GM08714 (cell line): ENCODE measurements at regions not wholly inside any gene's neighbourhood (a gene's known extent, or its start where the extent isn't known, plus 50 kb on each side); places are given as distances from the start of the nearest gene placed in this dataset.

ENCODE experiments used
- H3K4me3 ChIP-seq: fragments of 200-500 bp; sonication (Bioruptor generic); 2 replicates; pipeline ENCODE4 v1.5.1; 2014; ENCODE audit warnings: mild to moderate bottlenecking, low read length, inconsistent platforms
- ZNF274 ChIP-seq: IDR thresholded peaks from 2 replicates; pipeline ENCODE4 v1.6.1; 2012; ENCODE audit warnings: mild to moderate bottlenecking, low read depth, low read length

DNA sequence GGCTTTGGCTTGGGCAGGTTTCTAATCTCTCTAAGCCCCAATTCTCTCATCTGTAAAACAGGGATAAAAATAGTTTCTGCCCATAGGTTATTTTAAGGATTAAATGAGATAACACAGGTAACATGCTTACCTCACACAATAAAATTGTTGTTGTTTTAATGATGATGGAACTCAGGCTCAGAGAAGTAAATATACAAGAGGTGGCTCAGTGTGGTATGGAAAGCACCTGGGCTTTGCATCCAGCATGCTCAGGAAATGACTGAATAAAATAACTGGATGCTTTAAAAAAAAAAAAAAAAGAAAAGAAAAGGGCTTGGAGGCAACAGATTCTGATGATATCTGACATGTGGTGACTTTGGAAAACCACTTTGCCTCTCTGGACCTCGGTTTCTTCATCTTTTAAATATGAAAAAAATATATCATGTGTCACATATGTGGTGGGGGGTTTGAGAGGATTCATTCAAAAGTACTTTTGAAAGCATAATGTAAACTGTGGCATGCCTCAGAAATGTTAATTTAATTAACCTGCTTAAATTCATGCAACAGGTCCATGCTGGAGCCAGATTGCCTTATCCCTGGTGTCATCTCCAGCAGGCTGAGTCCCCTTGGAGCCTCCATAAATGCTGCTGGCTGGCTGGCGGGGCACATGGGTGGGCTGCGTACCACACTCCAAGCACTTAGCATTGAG lies 112.8 kb upstream of the CDC42EP3 start:
- no peak for TF ChIP-seq ZNF274

DNA sequence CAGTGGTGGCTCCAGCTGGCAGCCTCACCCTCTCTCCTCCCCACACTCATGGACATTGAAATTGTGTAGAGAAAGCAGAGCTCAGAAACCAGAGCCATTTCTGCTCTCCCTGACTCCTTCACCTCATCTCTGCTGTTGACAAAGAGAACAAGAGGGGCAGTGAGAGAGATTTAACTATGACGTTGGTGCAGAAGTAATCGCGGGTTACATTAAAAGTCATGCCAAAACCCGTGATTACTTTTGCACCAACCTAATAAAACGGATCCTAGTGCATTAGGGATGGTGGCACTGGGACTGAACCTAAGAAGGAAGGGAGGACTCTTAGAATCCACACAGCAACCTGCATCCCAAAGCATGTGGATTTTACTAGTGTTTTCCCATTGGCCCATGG lies 113.3 kb upstream of the CDC42EP3 start:
- no peak for TF ChIP-seq ZNF274
- H3K4me3 ChIP-seq = no peak overlapping the region

More for the DNA sequence above, 112.8 kb upstream of the CDC42EP3 start:
- no peak overlapping the region for H3K4me3 ChIP-seq

DNA sequence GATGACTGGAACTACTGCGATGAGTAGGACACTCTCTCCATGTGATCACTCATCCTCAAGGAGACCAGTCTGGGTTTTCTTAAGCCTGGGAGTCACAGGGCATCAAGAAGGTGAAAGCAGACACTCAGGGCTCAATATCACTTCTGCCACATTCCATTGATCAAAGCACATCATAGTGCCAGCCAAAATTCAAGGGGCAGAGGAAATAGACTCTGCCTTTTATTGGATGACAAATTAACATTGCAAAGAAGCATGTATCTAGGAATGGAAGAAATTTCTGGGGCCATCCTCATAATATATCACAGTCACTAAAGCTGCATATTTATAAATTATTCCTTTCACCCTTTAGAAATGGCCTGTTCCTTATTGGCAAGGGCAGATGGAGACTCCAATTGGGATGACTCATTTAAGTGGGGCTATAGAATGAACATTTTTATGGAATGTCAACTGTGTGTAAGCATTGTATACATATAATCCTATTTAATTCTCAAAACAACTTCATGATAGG lies 114.8 kb upstream of the CDC42EP3 start:
- TF ChIP-seq ZNF274 = no peak
- H3K4me3 ChIP-seq = no peak overlapping the region

DNA sequence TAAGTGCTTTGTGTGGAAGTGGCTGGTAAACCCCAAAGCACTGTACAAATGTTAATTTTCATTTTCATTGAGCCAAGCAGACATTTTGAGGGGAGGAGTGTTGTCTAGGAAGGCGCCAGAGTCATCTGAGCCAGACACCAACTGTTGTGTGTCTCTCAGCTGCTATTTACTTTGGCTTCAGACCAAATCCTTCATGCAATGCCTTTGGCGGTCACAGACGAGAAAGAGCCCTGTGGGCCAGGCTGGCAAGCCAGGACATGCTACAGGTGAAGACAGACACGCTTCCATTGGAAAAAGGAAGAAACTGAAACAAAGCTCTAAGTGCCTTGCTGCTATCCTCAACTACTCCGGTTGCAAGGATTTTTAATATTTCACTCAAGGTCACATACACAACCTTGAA lies 115.4 kb upstream of the CDC42EP3 start:
- H3K4me3 ChIP-seq = no peak overlapping the region
- TF ChIP-seq ZNF274 = no peak

DNA sequence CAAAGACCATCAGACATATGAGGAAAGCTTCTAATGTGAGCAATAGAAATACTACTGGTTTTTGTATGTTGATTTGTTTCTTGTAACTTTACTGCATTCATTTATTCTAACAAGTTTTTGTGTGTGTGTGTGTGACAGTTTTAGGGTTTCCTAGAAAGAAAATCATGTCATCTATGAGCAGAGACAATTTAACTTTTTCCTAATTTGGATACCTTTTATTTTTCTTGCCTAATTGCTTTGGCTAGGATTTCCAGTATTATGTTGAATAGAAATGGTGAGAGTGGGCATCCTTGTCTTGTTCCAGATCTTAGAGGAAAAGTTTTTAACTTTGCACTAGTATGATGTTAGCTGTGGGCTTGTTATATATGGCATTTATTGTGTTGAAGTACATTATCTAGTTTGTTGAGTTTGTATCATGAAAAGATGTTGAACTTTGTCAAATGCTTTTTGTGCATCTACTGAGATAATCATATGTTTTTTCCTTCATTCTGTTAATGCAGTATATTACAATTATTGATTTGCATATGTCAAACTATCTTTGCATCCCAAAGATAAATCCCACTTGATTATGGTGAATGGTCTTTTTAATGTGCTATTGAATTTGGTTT lies 117.3 kb upstream of the CDC42EP3 start:
- no peak for TF ChIP-seq ZNF274

DNA sequence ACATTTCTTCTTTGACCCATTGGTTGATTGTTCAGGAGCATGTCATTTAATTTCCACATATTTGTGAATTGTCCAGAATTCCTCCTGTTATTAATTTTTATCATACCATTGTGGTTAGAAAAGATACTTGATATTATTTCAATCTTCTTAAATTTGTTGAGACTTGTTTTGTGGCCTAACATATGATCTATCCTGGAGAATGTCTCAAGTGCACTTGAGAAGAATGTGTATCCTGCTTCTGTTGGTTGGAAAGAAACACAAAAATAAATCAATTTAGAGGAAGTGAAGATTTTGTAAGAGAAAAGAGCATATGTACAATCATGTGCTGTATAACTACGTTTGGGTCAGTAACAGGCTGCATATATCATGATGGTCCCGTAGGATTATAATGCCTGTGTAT lies 118.6 kb upstream of the CDC42EP3 start:
- no peak overlapping the region for H3K4me3 ChIP-seq
- no peak for TF ChIP-seq ZNF274

More for the DNA sequence above, 117.3 kb upstream of the CDC42EP3 start:
- H3K4me3 ChIP-seq = no peak overlapping the region

DNA sequence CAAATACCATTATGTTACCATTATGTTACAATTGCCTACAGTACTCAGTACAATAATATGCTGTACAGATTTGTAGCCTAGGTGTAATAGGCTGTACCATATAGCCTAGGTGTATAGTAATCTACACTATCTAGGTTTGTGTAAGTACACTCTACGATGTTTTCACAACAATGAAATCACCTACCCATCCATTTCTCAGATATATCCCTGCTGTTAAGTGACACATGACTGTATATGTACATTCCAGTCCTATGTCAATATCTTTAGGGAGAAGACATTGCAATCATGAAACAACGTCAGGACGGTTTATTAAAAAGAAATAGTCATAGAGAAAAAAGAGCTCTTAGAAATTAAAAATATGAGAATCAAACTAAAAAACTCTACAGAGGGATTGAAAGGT lies 119.0 kb upstream of the CDC42EP3 start:
- H3K4me3 ChIP-seq = no peak overlapping the region
- TF ChIP-seq ZNF274 = no peak

DNA sequence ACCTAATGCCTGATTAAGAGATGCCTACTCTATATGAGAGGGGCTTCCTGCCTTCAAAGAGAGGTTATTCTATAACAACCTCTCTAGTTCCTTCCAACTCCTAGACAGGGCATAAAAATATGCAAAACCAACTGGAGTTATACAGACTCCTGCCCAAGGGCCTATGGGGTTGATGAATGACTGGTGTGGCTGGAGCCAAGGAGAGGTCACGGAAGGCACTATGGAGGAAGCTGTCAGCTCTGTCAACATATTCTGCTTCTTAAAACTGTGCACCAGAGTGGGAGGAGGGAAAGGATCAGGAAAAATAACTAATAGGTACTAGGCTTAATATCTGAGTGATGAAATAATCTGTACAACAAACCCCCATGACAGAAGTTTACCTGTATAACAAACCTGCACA lies 120.9 kb upstream of the CDC42EP3 start:
- no peak overlapping the region for H3K4me3 ChIP-seq
- TF ChIP-seq ZNF274 = no peak

DNA sequence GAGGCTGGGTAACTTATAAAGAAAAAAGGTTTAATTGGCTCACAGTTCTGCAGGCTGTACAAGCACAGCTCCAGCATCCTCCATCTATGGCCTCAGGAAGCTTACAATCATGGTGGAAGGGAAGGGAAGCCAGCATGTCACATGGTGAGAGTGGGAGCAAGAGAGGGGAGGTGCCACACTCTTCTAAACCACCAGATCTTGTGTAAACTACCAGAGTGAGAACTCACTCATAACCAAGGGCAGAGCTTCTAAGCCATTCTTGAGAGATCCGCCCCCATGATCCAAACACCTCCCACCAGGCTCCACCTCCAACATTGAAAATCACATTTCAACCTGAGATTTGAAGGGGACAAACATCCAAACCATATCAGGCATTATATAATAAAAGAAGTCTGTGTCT lies 121.6 kb upstream of the CDC42EP3 start:
- no peak overlapping the region for H3K4me3 ChIP-seq
- TF ChIP-seq ZNF274 = no peak

DNA sequence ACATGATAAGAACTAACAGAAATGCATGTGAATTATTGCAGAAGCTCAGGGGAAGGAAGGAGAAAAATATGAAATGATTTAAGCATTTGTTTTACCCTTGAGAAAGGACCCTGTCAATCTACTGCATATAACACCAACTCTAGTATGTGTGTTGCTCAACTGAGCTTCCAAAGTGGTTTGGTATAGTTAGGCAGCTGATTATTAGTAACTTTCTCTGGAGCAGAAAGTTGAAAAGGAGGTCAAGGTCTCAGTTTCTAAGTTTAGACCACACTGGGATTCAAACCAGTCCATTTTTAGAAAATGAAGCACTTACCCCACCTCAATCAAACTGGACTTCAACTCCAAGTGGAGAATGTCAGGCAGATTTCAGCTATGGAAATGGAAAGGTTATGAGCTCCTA lies 123.3 kb upstream of the CDC42EP3 start:
- H3K4me3 ChIP-seq = no peak overlapping the region
- no peak for TF ChIP-seq ZNF274

DNA sequence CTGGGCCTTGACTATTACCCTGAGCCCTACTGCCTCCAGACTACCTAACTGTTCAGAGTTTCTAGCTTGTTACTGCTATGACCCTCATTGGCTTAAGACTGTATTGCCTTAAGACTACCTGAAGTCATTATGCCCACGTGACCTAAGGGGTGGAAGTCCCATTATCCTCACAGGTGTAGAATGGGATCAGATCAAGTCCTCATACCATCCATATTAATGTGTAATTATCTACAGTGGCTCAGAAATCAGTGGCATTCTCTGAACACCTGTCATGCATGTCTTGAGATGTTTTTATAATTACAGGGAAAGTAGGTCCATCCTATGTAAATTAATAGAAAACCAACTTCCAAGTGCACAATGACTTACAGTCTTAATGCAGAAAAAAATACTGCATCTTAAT lies 124.0 kb upstream of the CDC42EP3 start:
- no peak for TF ChIP-seq ZNF274
- no peak overlapping the region for H3K4me3 ChIP-seq

DNA sequence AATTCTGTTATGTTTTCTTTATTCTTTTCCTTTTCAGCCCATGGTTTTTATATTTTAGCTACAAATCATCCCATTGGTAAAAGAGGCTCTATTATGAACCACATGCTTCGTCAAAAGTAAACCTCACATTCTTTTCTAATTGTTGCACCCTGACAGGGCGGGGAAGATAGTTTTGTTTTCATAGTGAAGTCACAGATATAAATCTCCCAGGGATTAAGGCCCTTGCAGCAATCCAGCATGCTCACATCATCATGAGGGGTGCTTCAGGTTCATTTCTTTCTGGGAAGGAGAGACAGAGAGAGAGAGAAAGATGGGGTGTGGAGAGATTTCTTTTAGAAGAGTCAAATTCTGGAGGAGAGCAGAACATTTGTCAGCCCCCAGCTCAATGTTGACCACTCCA lies 124.5 kb upstream of the CDC42EP3 start:
- TF ChIP-seq ZNF274 = no peak
- H3K4me3 ChIP-seq = no peak overlapping the region

DNA sequence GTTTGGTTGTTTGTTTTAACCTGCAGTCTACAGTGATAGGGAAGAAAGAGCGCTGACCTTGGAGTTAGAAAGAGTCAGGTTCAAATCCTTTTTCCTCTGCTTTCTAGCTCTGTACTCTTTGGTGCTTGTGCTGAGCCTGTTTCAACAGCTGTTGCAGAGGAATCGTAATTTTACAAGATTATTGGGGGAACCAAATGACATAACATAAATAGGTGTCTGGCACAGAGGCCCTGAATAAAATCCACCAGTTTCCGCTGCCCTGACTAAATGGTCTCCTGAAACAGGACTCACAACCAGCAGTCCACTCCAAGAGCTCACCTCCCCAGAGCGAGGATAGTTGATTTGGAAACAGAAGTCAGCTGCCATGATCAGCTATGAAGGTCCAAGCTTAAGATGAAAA lies 125.0 kb upstream of the CDC42EP3 start:
- H3K4me3 ChIP-seq = no peak overlapping the region
- TF ChIP-seq ZNF274 = no peak

DNA sequence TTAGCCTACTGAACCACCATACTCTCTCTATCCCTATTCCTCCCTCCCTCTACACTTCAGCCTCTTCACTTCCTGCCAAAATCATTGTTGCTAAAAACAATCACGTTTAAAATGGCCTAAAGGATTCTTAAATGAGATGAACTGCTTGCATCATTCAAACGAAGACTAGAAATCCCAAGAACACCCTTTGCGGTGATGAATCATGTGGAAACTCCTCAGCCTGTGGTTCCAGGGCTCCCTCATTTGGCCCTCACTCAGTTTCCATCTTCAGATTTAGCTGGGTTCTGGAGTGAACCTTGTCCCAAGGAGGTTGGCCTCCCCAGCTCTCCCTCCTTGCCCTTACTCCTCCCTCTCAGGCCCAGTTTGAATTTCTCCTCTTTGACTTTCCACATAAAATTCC lies 125.6 kb upstream of the CDC42EP3 start:
- TF ChIP-seq ZNF274 = no peak
- no peak overlapping the region for H3K4me3 ChIP-seq

DNA sequence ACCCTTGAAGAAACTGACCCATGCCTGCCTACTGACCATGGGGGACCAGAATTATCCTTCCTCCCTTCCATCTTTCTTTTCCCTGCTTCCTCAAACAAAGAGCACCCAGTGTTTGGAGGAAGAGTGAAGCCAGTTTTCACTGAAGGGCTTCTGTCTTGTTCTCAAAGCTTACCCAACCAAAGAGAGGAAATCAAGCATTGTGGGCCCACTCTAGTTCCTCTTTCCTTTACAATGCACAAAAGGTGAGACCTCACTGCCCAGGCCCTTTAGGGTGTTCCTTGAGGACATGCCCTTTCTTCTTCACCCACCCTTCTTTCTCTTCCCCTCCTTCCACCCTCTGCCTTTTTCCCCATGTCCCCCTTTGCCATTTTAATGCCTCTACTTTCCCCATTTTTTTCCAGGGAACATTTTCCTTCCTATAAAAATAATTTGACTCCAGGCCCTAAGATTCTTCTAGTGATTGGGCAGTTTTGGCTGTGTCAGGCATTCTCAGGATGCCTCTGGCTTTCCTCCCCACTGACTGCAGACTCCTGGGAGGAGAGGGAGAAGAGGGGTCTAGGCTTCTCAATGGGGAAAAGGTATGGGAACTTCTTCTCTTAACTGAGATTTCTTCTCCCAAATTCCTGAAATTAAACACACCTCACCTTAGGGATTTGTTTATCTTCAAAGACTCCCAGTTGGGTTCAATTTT lies 126.6 kb upstream of the RMDN2 start:
- no peak for TF ChIP-seq ZNF274
- H3K4me3 ChIP-seq = no peak overlapping the region
